Ishikawa (cell line): ENCODE measurements at regions not wholly inside any gene's neighbourhood (a gene's known extent, or its start where the extent isn't known, plus 50 kb on each side); places are given as distances from the start of the nearest gene placed in this dataset.

ENCODE experiments used
- CEBPB ChIP-seq: IDR thresholded peaks from 2 replicates; pipeline ENCODE4 v1.6.1; 2012
- CREB1 ChIP-seq: IDR thresholded peaks from 2 replicates; pipeline ENCODE4 v1.6.1; 2012; ENCODE audit warnings: low read depth
- EGR1 ChIP-seq: IDR thresholded peaks from 2 replicates; pipeline ENCODE4 v1.6.1; 2012
- EP300 ChIP-seq: IDR thresholded peaks from 2 replicates; pipeline ENCODE4 v1.6.1; 2012; ENCODE audit warnings: borderline replicate concordance
- FOXM1 ChIP-seq: IDR thresholded peaks from 2 replicates; pipeline ENCODE4 v1.6.1; 2012; ENCODE audit warnings: low read depth, borderline replicate concordance
- MAX ChIP-seq: IDR thresholded peaks from 2 replicates; pipeline ENCODE4 v1.6.1; 2012
- RAD21 ChIP-seq: IDR thresholded peaks from 2 replicates; pipeline ENCODE4 v1.6.1; 2012; ENCODE audit warnings: low read depth
- TAF1 ChIP-seq: IDR thresholded peaks from 2 replicates; pipeline ENCODE4 v1.6.1; 2012; ENCODE audit warnings: low read depth, mild to moderate bottlenecking
- TCF12 ChIP-seq: IDR thresholded peaks from 2 replicates; pipeline ENCODE4 v1.6.1; 2012; ENCODE audit warnings: low read depth
- YY1 ChIP-seq: IDR thresholded peaks from 2 replicates; pipeline ENCODE4 v1.6.1; 2012; ENCODE audit warnings: low read depth
- TF ChIP-seq, protein P1 (sequence below): IDR thresholded peaks from 2 replicates; pipeline ENCODE4 v1.6.1; 2012; ENCODE audit warnings: low read depth, mild to moderate bottlenecking
- TF ChIP-seq, protein P2 (sequence below): IDR thresholded peaks from 2 replicates; pipeline ENCODE4 v1.6.1; 2012

GRCh38 chr18:39347701-39348100 lies 1782.1 kb upstream of the CELF4 start:
- TF ChIP-seq FOXM1 (no peak), RAD21 (no peak), TCF12 (no peak), TAF1 (no peak), YY1 (no peak), EP300 (no peak), MAX (no peak), EGR1 (no peak), CREB1 (no peak), CEBPB (no peak)
- TF ChIP-seq, protein P1, sequence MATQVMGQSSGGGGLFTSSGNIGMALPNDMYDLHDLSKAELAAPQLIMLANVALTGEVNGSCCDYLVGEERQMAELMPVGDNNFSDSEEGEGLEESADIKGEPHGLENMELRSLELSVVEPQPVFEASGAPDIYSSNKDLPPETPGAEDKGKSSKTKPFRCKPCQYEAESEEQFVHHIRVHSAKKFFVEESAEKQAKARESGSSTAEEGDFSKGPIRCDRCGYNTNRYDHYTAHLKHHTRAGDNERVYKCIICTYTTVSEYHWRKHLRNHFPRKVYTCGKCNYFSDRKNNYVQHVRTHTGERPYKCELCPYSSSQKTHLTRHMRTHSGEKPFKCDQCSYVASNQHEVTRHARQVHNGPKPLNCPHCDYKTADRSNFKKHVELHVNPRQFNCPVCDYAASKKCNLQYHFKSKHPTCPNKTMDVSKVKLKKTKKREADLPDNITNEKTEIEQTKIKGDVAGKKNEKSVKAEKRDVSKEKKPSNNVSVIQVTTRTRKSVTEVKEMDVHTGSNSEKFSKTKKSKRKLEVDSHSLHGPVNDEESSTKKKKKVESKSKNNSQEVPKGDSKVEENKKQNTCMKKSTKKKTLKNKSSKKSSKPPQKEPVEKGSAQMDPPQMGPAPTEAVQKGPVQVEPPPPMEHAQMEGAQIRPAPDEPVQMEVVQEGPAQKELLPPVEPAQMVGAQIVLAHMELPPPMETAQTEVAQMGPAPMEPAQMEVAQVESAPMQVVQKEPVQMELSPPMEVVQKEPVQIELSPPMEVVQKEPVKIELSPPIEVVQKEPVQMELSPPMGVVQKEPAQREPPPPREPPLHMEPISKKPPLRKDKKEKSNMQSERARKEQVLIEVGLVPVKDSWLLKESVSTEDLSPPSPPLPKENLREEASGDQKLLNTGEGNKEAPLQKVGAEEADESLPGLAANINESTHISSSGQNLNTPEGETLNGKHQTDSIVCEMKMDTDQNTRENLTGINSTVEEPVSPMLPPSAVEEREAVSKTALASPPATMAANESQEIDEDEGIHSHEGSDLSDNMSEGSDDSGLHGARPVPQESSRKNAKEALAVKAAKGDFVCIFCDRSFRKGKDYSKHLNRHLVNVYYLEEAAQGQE: no peak
- TF ChIP-seq, protein P2, sequence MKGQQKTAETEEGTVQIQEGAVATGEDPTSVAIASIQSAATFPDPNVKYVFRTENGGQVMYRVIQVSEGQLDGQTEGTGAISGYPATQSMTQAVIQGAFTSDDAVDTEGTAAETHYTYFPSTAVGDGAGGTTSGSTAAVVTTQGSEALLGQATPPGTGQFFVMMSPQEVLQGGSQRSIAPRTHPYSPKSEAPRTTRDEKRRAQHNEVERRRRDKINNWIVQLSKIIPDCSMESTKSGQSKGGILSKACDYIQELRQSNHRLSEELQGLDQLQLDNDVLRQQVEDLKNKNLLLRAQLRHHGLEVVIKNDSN: no peak
